Hepatocyte (in vitro differentiated cells): ENCODE measurements at regions not wholly inside any gene's neighbourhood (a gene's known extent, or its start where the extent isn't known, plus 50 kb on each side); places are given as distances from the start of the nearest gene placed in this dataset.
"Not testable (repeated sequence)": the region's sequence is repeated elsewhere in the genome, so short reads cannot be mapped to it uniquely, and the experiment has no call there.

Experiments used
- DNase-seq: peaks from one replicate; pipeline ENCODE4 v3.0.0-alpha.2; 2016; ENCODE audit warnings: low spot score
- H2AFZ ChIP-seq: fragments of 200-600 bp; sonication (generic); 2 replicates; pipeline ENCODE4 v1.6.0; 2016; ENCODE audit warnings: antibody characterized with exemption, mild to moderate bottlenecking
- H3K27ac ChIP-seq: fragments of 200-600 bp; sonication (generic); 2 replicates; pipeline ENCODE4 v1.5.1; 2016; ENCODE audit warnings: mild to moderate bottlenecking
- H3K27me3 ChIP-seq: fragments of 200-600 bp; sonication (generic); 2 replicates; pipeline ENCODE4 v1.6.1; 2016
- H3K36me3 ChIP-seq: fragments of 200-600 bp; sonication (generic); replicated peaks from 2 replicates; pipeline ENCODE4 v1.5.1; 2016; ENCODE audit warnings: low read depth; ENCODE audit not compliant: insufficient read depth
- H3K4me1 ChIP-seq: fragments of 200-600 bp; sonication (generic); 2 replicates; pipeline ENCODE4 v1.5.1; 2016; ENCODE audit warnings: mild to moderate bottlenecking, moderate library complexity; ENCODE audit not compliant: insufficient read depth
- H3K4me2 ChIP-seq: fragments of 200-600 bp; sonication (generic); 2 replicates; pipeline ENCODE4 v1.6.0; 2016
- H3K4me3 ChIP-seq: fragments of 200-600 bp; sonication (generic); 2 replicates; pipeline ENCODE4 v1.5.1; 2016; ENCODE audit warnings: mild to moderate bottlenecking
- H3K79me2 ChIP-seq: fragments of 200-600 bp; sonication (generic); 2 replicates; pipeline ENCODE4 v1.6.0; 2017; ENCODE audit warnings: mild to moderate bottlenecking
- H3K9me2 ChIP-seq: fragments of 200-600 bp; sonication (generic); replicated peaks from 2 replicates; pipeline ENCODE4 v1.6.0; 2017; ENCODE audit warnings: mild to moderate bottlenecking; ENCODE audit not compliant: insufficient read depth
- H3K9me3 ChIP-seq: fragments of 200-600 bp; sonication (generic); 2 replicates; pipeline ENCODE4 v1.5.1; 2016; ENCODE audit warnings: low read depth, mild to moderate bottlenecking
- H4K20me1 ChIP-seq: fragments of 200-600 bp; sonication (generic); 2 replicates; pipeline ENCODE4 v1.6.0; 2016; ENCODE audit warnings: mild to moderate bottlenecking; ENCODE audit not compliant: insufficient read depth, poor library complexity, severe bottlenecking
- CTCF ChIP-seq: fragments of 200-600 bp; sonication (generic); IDR thresholded peaks from 2 replicates; pipeline ENCODE4 v1.5.1; 2016; ENCODE audit warnings: antibody characterized with exemption, mild to moderate bottlenecking; ENCODE audit not compliant: poor library complexity
- EZH2 ChIP-seq: fragments of 200-600 bp; sonication (generic); IDR thresholded peaks from 2 replicates; pipeline ENCODE4 v1.6.1; 2016; ENCODE audit warnings: antibody characterized with exemption, mild to moderate bottlenecking, borderline replicate concordance
- EZH2phosphoT487 ChIP-seq: fragments of 200-600 bp; sonication (generic); IDR thresholded peaks from one replicate; pipeline ENCODE4 v1.6.1; 2018; ENCODE audit warnings: antibody characterized with exemption, mild to moderate bottlenecking, low read depth, moderate library complexity; ENCODE audit not compliant: unreplicated experiment, severe bottlenecking
- WGBS: methylation state at CpG from one replicate; pipeline ENCODE4 v1.1.6; 2016; ENCODE audit warnings: low lambda C conversion rate; ENCODE audit errors: missing lambda C conversion rate; 5-methylcytosine and 5-hydroxymethylcytosine counted together

- H3K9me2 ChIP-seq = no peaks in the 10 kb centered on the region
- H3K36me3 ChIP-seq = no peaks in the 10 kb centered on the region
- 50% methylated on average over 4 of the region's 4 CpGs for WGBS
- no peak overlapping the region for H2AFZ ChIP-seq
- no peak overlapping the region for H3K4me2 ChIP-seq
- no peaks in the 10 kb centered on the region for H4K20me1 ChIP-seq
- H3K4me3 ChIP-seq = no peak overlapping the region
- H3K27me3 ChIP-seq = no peaks in the 10 kb centered on the region
- DNase-seq = no peak
- no peaks in the 10 kb centered on the region for H3K79me2 ChIP-seq
- no peaks in the 10 kb centered on the region for H3K9me3 ChIP-seq
- H3K4me1 ChIP-seq = no peaks in the 10 kb centered on the region
- no peak overlapping the region for H3K27ac ChIP-seq
- no peak for TF ChIP-seq EZH2
- TF ChIP-seq CTCF = no peak
- no peak for TF ChIP-seq EZH2phosphoT487
Observed at GRCh38 chr14:95616745-95617144, 69.5 kb upstream of the TCL1B start.

- no peaks in the 10 kb centered on the region for H3K27me3 ChIP-seq
- H3K79me2 ChIP-seq = no peaks in the 10 kb centered on the region
- WGBS = 71% methylated on average over 12 of the region's 12 CpGs
- no peaks in the 10 kb centered on the region for H3K9me3 ChIP-seq
- no peaks in the 10 kb centered on the region for H3K36me3 ChIP-seq
- H3K27ac ChIP-seq = no peak overlapping the region
- H4K20me1 ChIP-seq = no peaks in the 10 kb centered on the region
- H2AFZ ChIP-seq = no peak overlapping the region
- H3K9me2 ChIP-seq = no peaks in the 10 kb centered on the region
- TF ChIP-seq CTCF (no peak), EZH2phosphoT487 (no peak), EZH2 (no peak)
- no peak overlapping the region for H3K4me2 ChIP-seq
- H3K4me1 ChIP-seq = no peaks in the 10 kb centered on the region
- no peak for DNase-seq
- H3K4me3 ChIP-seq = no peak overlapping the region
Observed at GRCh38 chr14:95619785-95620417, 66.3 kb upstream of the TCL1B start.

- Histone ChIP-seq H3K79me2 (no peaks in the 10 kb centered on the region), H3K9me2 (no peaks in the 10 kb centered on the region), H3K4me2 (no peak overlapping the region), H3K4me1 (no peaks in the 10 kb centered on the region), H3K9me3 (no peaks in the 10 kb centered on the region), H3K4me3 (no peak overlapping the region), H3K27me3 (no peaks in the 10 kb centered on the region), H3K27ac (no peak overlapping the region), H3K36me3 (no peaks in the 10 kb centered on the region), H2AFZ (no peak overlapping the region), H4K20me1 (no peaks in the 10 kb centered on the region)
- WGBS = 81% methylated on average over 16 of the region's 16 CpGs
- DNase-seq = no peak
- TF ChIP-seq EZH2 (no peak), EZH2phosphoT487 (no peak), CTCF (no peak)
Observed at GRCh38 chr14:95620659-95621059, 65.6 kb upstream of the TCL1B start.

- WGBS = 71% methylated on average over 5 of the region's 5 CpGs
- H3K4me1 ChIP-seq = no peaks in the 10 kb centered on the region
- no peaks in the 10 kb centered on the region for H3K79me2 ChIP-seq
- no peaks in the 10 kb centered on the region for H3K9me3 ChIP-seq
- H3K27ac ChIP-seq = no peak overlapping the region
- H3K36me3 ChIP-seq = no peaks in the 10 kb centered on the region
- no peak for DNase-seq
- H3K4me3 ChIP-seq = no peak overlapping the region
- H3K27me3 ChIP-seq = no peaks in the 10 kb centered on the region
- H3K9me2 ChIP-seq = no peaks in the 10 kb centered on the region
- TF ChIP-seq CTCF (no peak), EZH2phosphoT487 (no peak), EZH2 (no peak)
- H2AFZ ChIP-seq = no peak overlapping the region
- H3K4me2 ChIP-seq = no peak overlapping the region
- H4K20me1 ChIP-seq = no peaks in the 10 kb centered on the region
Observed at GRCh38 chr14:95623195-95623594, 63.0 kb upstream of the TCL1B start.

GRCh38 chr14:95625710-95626109 lies 60.5 kb upstream of the TCL1B start:
- not testable (repeated sequence) for H3K9me3 ChIP-seq, H3K79me2 ChIP-seq, H3K4me2 ChIP-seq, H3K4me3 ChIP-seq, H3K27ac ChIP-seq, H2AFZ ChIP-seq, H3K4me1 ChIP-seq, H3K36me3 ChIP-seq, H3K27me3 ChIP-seq, DNase-seq, H3K9me2 ChIP-seq, H4K20me1 ChIP-seq
- WGBS = 85% methylated on average over 2 of the region's 2 CpGs
